H9 (cell line): ENCODE measurements at regions not wholly inside any gene's neighbourhood (a gene's known extent, or its start where the extent isn't known, plus 50 kb on each side); places are given as distances from the start of the nearest gene placed in this dataset.

ENCODE experiments used
- DNase-seq: peaks from one replicate; pipeline ENCODE4 v3.0.0-alpha.2; 2017
- H2AFZ ChIP-seq: one replicate; pipeline ENCODE4 v1.6.1; 2013; ENCODE audit warnings: mild to moderate bottlenecking, low read length, control low read depth, moderate library complexity
- H2AK5ac ChIP-seq: 2 replicates; pipeline ENCODE4 v1.6.1; 2013; ENCODE audit warnings: low read length, control low read depth, mixed read lengths; ENCODE audit not compliant: insufficient read length
- H2BK120ac ChIP-seq: one replicate; pipeline ENCODE4 v1.6.1; 2013; ENCODE audit warnings: low read depth, mild to moderate bottlenecking, low read length, control low read depth, inconsistent platforms; ENCODE audit not compliant: poor library complexity, severe bottlenecking
- H2BK12ac ChIP-seq: 2 replicates; pipeline ENCODE4 v1.6.1; 2013; ENCODE audit warnings: low read length, control low read depth, mixed read lengths, low read depth; ENCODE audit not compliant: insufficient read length
- H2BK15ac ChIP-seq: 2 replicates; pipeline ENCODE4 v1.6.1; 2013; ENCODE audit warnings: low read depth, low read length, control low read depth
- H2BK20ac ChIP-seq: one replicate; pipeline ENCODE4 v1.6.1; 2013; ENCODE audit warnings: low read depth, mild to moderate bottlenecking, low read length, control low read depth, inconsistent platforms; ENCODE audit not compliant: poor library complexity, severe bottlenecking
- H2BK5ac ChIP-seq: 2 replicates; pipeline ENCODE4 v1.6.1; 2013; ENCODE audit warnings: low read length, control low read depth, mixed read lengths; ENCODE audit not compliant: insufficient read length
- H3K14ac ChIP-seq: 2 replicates; pipeline ENCODE4 v1.6.1; 2013; ENCODE audit warnings: low read length, control low read depth; ENCODE audit not compliant: insufficient read depth
- H3K18ac ChIP-seq: 2 replicates; pipeline ENCODE4 v1.6.1; 2013; ENCODE audit warnings: low read depth, mild to moderate bottlenecking, mixed read lengths, low read length, control low read depth; ENCODE audit not compliant: insufficient read length
- H3K23ac ChIP-seq: 2 replicates; pipeline ENCODE4 v1.6.1; 2013; ENCODE audit warnings: low read length, control low read depth, mixed read lengths, low read depth; ENCODE audit not compliant: insufficient read length
- H3K23me2 ChIP-seq: 2 replicates; pipeline ENCODE4 v1.6.1; 2013; ENCODE audit warnings: low read depth, mild to moderate bottlenecking, mixed read lengths, low read length, control low read depth; ENCODE audit not compliant: insufficient read length, poor library complexity, severe bottlenecking
- H3K27ac ChIP-seq: 2 replicates; pipeline ENCODE4 v1.5.1; 2013; ENCODE audit warnings: low read length, control low read depth, mixed read lengths, low read depth; ENCODE audit not compliant: insufficient read length
- H3K27me3 ChIP-seq: 2 replicates; pipeline ENCODE4 v1.6.1; 2013; ENCODE audit warnings: low read length, control low read depth, inconsistent platforms; ENCODE audit not compliant: insufficient read depth
- H3K4ac ChIP-seq: 2 replicates; pipeline ENCODE4 v1.6.1; 2013; ENCODE audit warnings: low read depth, mild to moderate bottlenecking, control low read depth, inconsistent platforms, low read length, moderate library complexity
- H3K4me1 ChIP-seq: 2 replicates; pipeline ENCODE4 v1.6.1; 2013; ENCODE audit warnings: low read length, control low read depth, inconsistent platforms; ENCODE audit not compliant: insufficient read depth
- H3K4me2 ChIP-seq: 2 replicates; pipeline ENCODE4 v1.6.1; 2013; ENCODE audit warnings: low read length, control low read depth, mixed read lengths; ENCODE audit not compliant: insufficient read length, insufficient read depth
- H3K56ac ChIP-seq: 2 replicates; pipeline ENCODE4 v1.6.1; 2013; ENCODE audit warnings: low read depth, mild to moderate bottlenecking, mixed read lengths, low read length, control low read depth; ENCODE audit not compliant: insufficient read length
- H3K79me1 ChIP-seq: 2 replicates; pipeline ENCODE4 v1.6.1; 2013; ENCODE audit warnings: low read depth, mild to moderate bottlenecking, moderate library complexity, low read length, control low read depth, inconsistent platforms; ENCODE audit not compliant: insufficient read depth, poor library complexity, severe bottlenecking
- H3K79me2 ChIP-seq: 2 replicates; pipeline ENCODE4 v1.6.1; 2013; ENCODE audit warnings: low read length, control low read depth, inconsistent platforms; ENCODE audit not compliant: insufficient read depth
- H3K9ac ChIP-seq: 2 replicates; pipeline ENCODE4 v1.6.1; 2013; ENCODE audit warnings: low read length, control low read depth, mixed read lengths; ENCODE audit not compliant: insufficient read length; ENCODE audit errors: extremely low read depth
- H3K9me3 ChIP-seq: one replicate; pipeline ENCODE4 v1.6.1; 2013; ENCODE audit warnings: low read depth, low read length, inconsistent platforms; ENCODE audit not compliant: control insufficient read depth
- H3T11ph ChIP-seq: one replicate; pipeline ENCODE4 v1.6.1; 2013; ENCODE audit warnings: mild to moderate bottlenecking, low read length, control low read depth, inconsistent platforms
- H4K20me1 ChIP-seq: one replicate; pipeline ENCODE4 v1.6.1; 2013; ENCODE audit not compliant: control insufficient read depth, insufficient read length, insufficient read depth
- H4K5ac ChIP-seq: 2 replicates; pipeline ENCODE4 v1.6.1; 2013; ENCODE audit warnings: low read depth, mild to moderate bottlenecking, mixed read lengths, low read length, control low read depth; ENCODE audit not compliant: insufficient read length
- H4K8ac ChIP-seq: replicated peaks from 2 replicates; pipeline ENCODE4 v1.6.1; 2013; ENCODE audit warnings: low read length, control low read depth, mixed read lengths, low read depth; ENCODE audit not compliant: insufficient read length
- H4K91ac ChIP-seq: 2 replicates; pipeline ENCODE4 v1.6.1; 2013; ENCODE audit warnings: low read depth, mild to moderate bottlenecking, moderate library complexity, mixed read lengths, low read length, control low read depth; ENCODE audit not compliant: insufficient read length
- H3K27ac Mint-ChIP-seq, 3 experiments: 2 replicates in 2 of 3; 3 replicates in 1 of 3; pipeline ENCODE4 v1.8.0; 2020 to 2021; ENCODE audit warnings: mixed read lengths in 3 of 3, mild to moderate bottlenecking in 1 of 3, moderate library complexity in 1 of 3
- H3K27me3 Mint-ChIP-seq: 2 replicates; pipeline ENCODE4 v1.8.0; 2021; ENCODE audit warnings: low read depth, mild to moderate bottlenecking, moderate library complexity, mixed read lengths
- H3K36me3 Mint-ChIP-seq, 3 experiments: 2 replicates in 2 of 3; 3 replicates in 1 of 3; pipeline ENCODE4 v1.8.0; 2020 to 2021; ENCODE audit warnings: low read depth in 3 of 3, mixed read lengths in 3 of 3; ENCODE audit not compliant: insufficient read depth in 1 of 3
- H3K4me1 Mint-ChIP-seq, 2 experiments: 2 replicates each; pipeline ENCODE4 v1.8.0; 2020; ENCODE audit warnings: mixed read lengths in 2 of 2
- H3K4me3 Mint-ChIP-seq, 2 experiments: 2 replicates in 1 of 2; 3 replicates in 1 of 2; pipeline ENCODE4 v1.8.0; 2020 to 2021; ENCODE audit warnings: mild to moderate bottlenecking in 2 of 2, mixed read lengths in 2 of 2, moderate library complexity in 1 of 2
- H3K9me3 Mint-ChIP-seq, 2 experiments: 2 replicates in 1 of 2; 3 replicates in 1 of 2; pipeline ENCODE4 v1.8.0; 2020; ENCODE audit warnings: mild to moderate bottlenecking in 2 of 2, mixed read lengths in 2 of 2, moderate library complexity in 1 of 2
- CTCF ChIP-seq: fragments of 200-600 bp; sonication (generic); conservative IDR thresholded peaks from 3 replicates; pipeline ENCODE4 v1.8.0; 2021; ENCODE audit warnings: antibody characterized with exemption, mild to moderate bottlenecking
- WGBS: extraction: QIAGEN DNeasy Blood & Tissue Kit; methylation state at CpG from one replicate; pipeline ENCODE4 v1.1.7; 2013; ENCODE audit warnings: missing lambda C conversion rate, low lambda C conversion rate, mixed read lengths; ENCODE audit not compliant: insufficient read length; ENCODE audit errors: extremely low coverage; 5-methylcytosine and 5-hydroxymethylcytosine counted together

- no peaks in the 10 kb centered on the region for H3K27me3 Mint-ChIP-seq
- H3K56ac ChIP-seq, result no peak overlapping the region
These were observed 175.8 kb downstream of the USP46 start for GRCh38 chr4:52483186-52483890.

More at GRCh38 chr4:52483186-52483890, 175.8 kb downstream of the USP46 start:
- Histone ChIP-seq H3K79me2 (no peaks in the 10 kb centered on the region), H3K23me2 (no peaks in the 10 kb centered on the region), H2BK120ac (no peak overlapping the region), H4K5ac (no peak overlapping the region), H2BK20ac (no peak overlapping the region), H2BK5ac (no peak overlapping the region), H3K27ac (no peak overlapping the region), H4K20me1 (no peaks in the 10 kb centered on the region), H3K18ac (no peak overlapping the region), H3K9me3 (no peaks in the 10 kb centered on the region), H3K79me1 (no peaks in the 10 kb centered on the region), H3K4me1 (no peaks in the 10 kb centered on the region), H3K4ac (no peak overlapping the region), H2AK5ac (no peak overlapping the region), H2BK12ac (no peak overlapping the region), H3K23ac (no peak overlapping the region), H3K27me3 (no peaks in the 10 kb centered on the region), H3T11ph (no peak overlapping the region), H3K9ac (no peak overlapping the region), H4K8ac (no peak overlapping the region), H2BK15ac (no peak overlapping the region), H2AFZ (no peak overlapping the region), H3K4me2 (no peak overlapping the region), H4K91ac (no peak overlapping the region), H3K14ac (no peak overlapping the region)
- DNase-seq, result no peak
- Mint-ChIP-seq H3K36me3 (no peaks in the 10 kb centered on the region), H3K9me3 (0 out of 5 replicates have a peak, but pooled peaks cover 0 to 2% of the 10 kb centered on the region in 2 experiments), H3K4me1 (no peaks in the 10 kb centered on the region), H3K27ac (no peak overlapping the region), H3K4me3 (no peak overlapping the region)
- WGBS, result no CpG with 5 or more reads among the region's 2 CpGs
- no peak for TF ChIP-seq CTCF
